ENCODE measurements at regions not wholly inside any gene's neighbourhood (a gene's known extent, or its start where the extent isn't known, plus 50 kb on each side); places are given as distances from the start of the nearest gene placed in this dataset.

GRCh38 chr6:132020138-132020581 lies 69.0 kb upstream of the CCN2 start:
- TF ChIP-seq CTCF (IDR thresholded peaks at IDR 0.05; ENCODE audit: borderline replicate concordance, extremely low read depth, insufficient read depth): no peak
- H3K27ac ChIP-seq (ENCODE audit: low read depth in 2 of 2, low read length in 2 of 2): no peak overlapping the region
- H3K27me3 ChIP-seq (ENCODE audit: control insufficient read depth, insufficient read depth, low read length): no peaks in the 10 kb centered on the region
- FAIRE-seq (no peak), DNase-seq (peak in 3 of 5 donors; percentile 46 to 68 (median 66))
- H3K9me3 ChIP-seq (ENCODE audit: control insufficient read depth in 2 of 3, insufficient read depth in 1 of 3, low read length in 3 of 3): no peaks in the 10 kb centered on the region
- intact Hi-C loops (cut with DNase I): no loop called here
- no peaks in the 10 kb centered on the region for H3K4me1 ChIP-seq (ENCODE audit: control insufficient read depth in 2 of 3, insufficient read depth in 2 of 3, low read depth in 1 of 3, low read length in 3 of 3)
- no peaks in the 10 kb centered on the region for H3K36me3 ChIP-seq (ENCODE audit: control insufficient read depth in 2 of 3, insufficient read depth in 3 of 3, low read length in 3 of 3)
- no peak overlapping the region for H3K9ac ChIP-seq (ENCODE audit: low read length in 3 of 3)
- no peak overlapping the region for H3K4me3 ChIP-seq (ENCODE audit: low read length in 3 of 3)

GRCh38 chr6:132019586-132019985 lies 68.4 kb upstream of the CCN2 start:
- no peaks in the 10 kb centered on the region for H3K27me3 ChIP-seq (ENCODE audit: control insufficient read depth, insufficient read depth, low read length)
- H3K4me1 ChIP-seq (ENCODE audit: control insufficient read depth in 2 of 3, insufficient read depth in 2 of 3, low read depth in 1 of 3, low read length in 3 of 3): no peaks in the 10 kb centered on the region
- no peaks in the 10 kb centered on the region for H3K36me3 ChIP-seq (ENCODE audit: control insufficient read depth in 2 of 3, insufficient read depth in 3 of 3, low read length in 3 of 3)
- DNase-seq (no peak), FAIRE-seq (no peak)
- no peaks in the 10 kb centered on the region for H3K9me3 ChIP-seq (ENCODE audit: control insufficient read depth in 2 of 3, insufficient read depth in 1 of 3, low read length in 3 of 3)
- no peak overlapping the region for H3K9ac ChIP-seq (ENCODE audit: low read length in 3 of 3)
- H3K4me3 ChIP-seq (ENCODE audit: low read length in 3 of 3): no peak overlapping the region
- intact Hi-C loops (cut with DNase I): no loop called here
- no peak for TF ChIP-seq CTCF (IDR thresholded peaks at IDR 0.05; ENCODE audit: borderline replicate concordance, extremely low read depth, insufficient read depth)
- no peak overlapping the region for H3K27ac ChIP-seq (ENCODE audit: low read depth in 2 of 2, low read length in 2 of 2)

GRCh38 chr6:132017942-132018341 lies 66.8 kb upstream of the CCN2 start:
- Histone ChIP-seq H3K9me3 (ENCODE audit: control insufficient read depth in 2 of 3, insufficient read depth in 1 of 3, low read length in 3 of 3) (no peaks in the 10 kb centered on the region), H3K4me3 (ENCODE audit: low read length in 3 of 3) (no peak overlapping the region), H3K4me1 (ENCODE audit: control insufficient read depth in 2 of 3, insufficient read depth in 2 of 3, low read depth in 1 of 3, low read length in 3 of 3) (no peaks in the 10 kb centered on the region), H3K27ac (ENCODE audit: low read depth in 2 of 2, low read length in 2 of 2) (no peak overlapping the region), H3K36me3 (ENCODE audit: control insufficient read depth in 2 of 3, insufficient read depth in 3 of 3, low read length in 3 of 3) (no peaks in the 10 kb centered on the region), H3K27me3 (ENCODE audit: control insufficient read depth, insufficient read depth, low read length) (no peaks in the 10 kb centered on the region), H3K9ac (ENCODE audit: low read length in 3 of 3) (no peak overlapping the region)
- no peak for TF ChIP-seq CTCF (IDR thresholded peaks at IDR 0.05; ENCODE audit: borderline replicate concordance, extremely low read depth, insufficient read depth)
- FAIRE-seq (no peak), DNase-seq (no peak)
- intact Hi-C loops (cut with DNase I): no loop called here

- Histone ChIP-seq H3K9me3 (ENCODE audit: control insufficient read depth in 2 of 3, insufficient read depth in 1 of 3, low read length in 3 of 3) (no peaks in the 10 kb centered on the region), H3K9ac (ENCODE audit: low read length in 3 of 3) (no peak overlapping the region), H3K27ac (ENCODE audit: low read depth in 2 of 2, low read length in 2 of 2) (no peak overlapping the region), H3K4me3 (ENCODE audit: low read length in 3 of 3) (no peak overlapping the region), H3K4me1 (ENCODE audit: control insufficient read depth in 2 of 3, insufficient read depth in 2 of 3, low read depth in 1 of 3, low read length in 3 of 3) (no peaks in the 10 kb centered on the region), H3K36me3 (ENCODE audit: control insufficient read depth in 2 of 3, insufficient read depth in 3 of 3, low read length in 3 of 3) (no peaks in the 10 kb centered on the region), H3K27me3 (ENCODE audit: control insufficient read depth, insufficient read depth, low read length) (no peaks in the 10 kb centered on the region)
- DNase-seq (no peak), FAIRE-seq (peak; percentile 58)
- TF ChIP-seq CTCF (IDR thresholded peaks at IDR 0.05; ENCODE audit: borderline replicate concordance, extremely low read depth, insufficient read depth): no peak
- intact Hi-C loops (cut with DNase I): no loop called here
Observed at GRCh38 chr6:132016396-132016795, 65.2 kb upstream of the CCN2 start.

All from kidney (tissue), 13 donors.